ENCODE measurements at regions not wholly inside any gene's neighbourhood (a gene's known extent, or its start where the extent isn't known, plus 50 kb on each side); places are given as distances from the start of the nearest gene placed in this dataset.
"Not testable (repeated sequence)": the region's sequence is repeated elsewhere in the genome, so short reads cannot be mapped to it uniquely, and the experiment has no call there.

DNA sequence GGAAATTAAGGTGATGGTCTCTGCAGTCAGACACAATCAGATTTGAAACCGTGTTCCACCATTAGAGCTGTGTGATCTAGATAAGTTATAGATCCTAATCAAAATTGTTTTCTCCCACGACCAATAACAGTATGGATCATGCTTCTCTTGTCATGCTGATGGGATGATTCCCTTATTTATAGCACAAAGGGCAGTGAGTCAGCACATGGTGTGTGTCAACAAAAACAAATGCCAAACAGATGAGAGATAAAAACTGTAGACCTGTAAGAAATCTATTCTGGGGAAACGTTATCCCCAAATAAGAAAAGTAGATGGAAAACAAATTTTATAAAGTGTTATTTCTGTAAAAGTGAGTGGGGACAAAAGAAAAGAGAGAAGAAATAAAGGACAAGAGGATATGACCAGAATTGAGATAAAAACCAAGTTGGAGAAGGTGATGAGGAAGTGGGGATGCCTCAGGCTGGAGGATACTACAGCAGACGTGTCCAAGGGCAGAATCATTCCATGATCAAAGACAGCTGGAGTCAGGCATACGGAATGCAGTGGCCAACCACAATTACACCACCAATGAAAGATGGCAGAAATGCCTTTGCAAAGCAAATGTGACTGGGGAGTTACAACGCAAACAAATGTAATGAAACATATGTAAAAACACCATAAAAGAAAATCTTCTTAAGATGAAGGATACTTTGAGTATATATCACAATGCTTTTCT is 377.8 kb upstream of the PRKX start:
- DNase-seq (ENCODE audit: low spot score) = no peak

DNA sequence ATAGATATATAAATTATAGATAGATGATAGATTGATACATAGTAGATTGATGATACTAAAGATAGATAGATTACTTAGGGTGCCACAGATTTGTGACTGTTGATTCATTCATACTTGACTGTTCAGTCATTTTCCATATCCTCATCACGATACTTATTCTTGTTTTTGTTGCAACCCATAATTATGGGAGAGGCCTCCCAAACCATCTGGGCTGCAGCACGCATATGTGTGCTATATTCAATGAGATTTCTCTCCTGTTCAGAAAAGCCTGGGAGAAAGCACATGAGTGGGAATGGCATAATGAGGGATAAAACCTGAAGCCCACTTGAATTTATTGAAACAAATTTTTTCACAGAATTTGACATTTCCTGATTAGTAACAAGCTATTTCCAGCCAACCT is 346.4 kb upstream of the PRKX start:
- DNase-seq (ENCODE audit: low spot score) = no peak

DNA sequence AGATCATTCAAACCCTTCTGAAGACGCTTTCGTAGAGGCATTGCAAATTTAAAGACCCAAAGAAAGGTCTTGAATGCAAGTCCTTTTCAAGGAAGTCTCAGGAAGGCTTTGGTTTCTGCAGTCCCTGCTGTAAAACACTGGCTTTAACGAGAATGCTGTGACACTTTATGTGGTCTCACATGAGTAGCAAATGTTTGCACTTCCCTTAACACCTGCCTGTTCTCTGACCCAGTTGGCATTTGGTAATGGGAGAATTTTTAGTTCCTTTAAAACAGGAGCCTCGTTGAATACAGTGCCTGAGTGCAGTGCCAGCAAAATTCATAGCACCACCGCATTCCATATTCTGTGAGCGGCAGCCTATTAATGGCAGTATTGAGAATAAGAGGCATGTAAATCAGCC is 330.5 kb upstream of the PRKX start:
- DNase-seq (ENCODE audit: low spot score) = no peak

DNA sequence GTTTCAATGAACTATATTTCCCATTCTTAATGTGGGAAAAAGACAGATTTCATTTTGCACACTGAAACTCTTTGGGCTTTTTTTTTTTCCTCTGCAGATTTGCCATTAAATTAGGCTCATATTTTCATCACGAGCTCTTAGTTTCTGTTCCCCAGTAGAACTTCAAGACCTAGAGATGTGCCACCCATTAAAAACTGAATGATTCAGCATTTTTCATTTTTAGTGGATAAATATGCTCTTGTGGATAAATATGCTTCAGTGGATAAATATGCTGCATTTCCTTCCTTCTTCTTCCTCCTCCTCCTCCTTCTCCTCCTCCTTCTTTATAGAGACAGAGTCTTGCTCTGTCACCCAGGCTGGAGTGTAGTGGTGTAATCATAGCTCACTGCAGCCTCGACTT is 322.4 kb upstream of the PRKX start:
- no peak for DNase-seq (ENCODE audit: low spot score)

DNA sequence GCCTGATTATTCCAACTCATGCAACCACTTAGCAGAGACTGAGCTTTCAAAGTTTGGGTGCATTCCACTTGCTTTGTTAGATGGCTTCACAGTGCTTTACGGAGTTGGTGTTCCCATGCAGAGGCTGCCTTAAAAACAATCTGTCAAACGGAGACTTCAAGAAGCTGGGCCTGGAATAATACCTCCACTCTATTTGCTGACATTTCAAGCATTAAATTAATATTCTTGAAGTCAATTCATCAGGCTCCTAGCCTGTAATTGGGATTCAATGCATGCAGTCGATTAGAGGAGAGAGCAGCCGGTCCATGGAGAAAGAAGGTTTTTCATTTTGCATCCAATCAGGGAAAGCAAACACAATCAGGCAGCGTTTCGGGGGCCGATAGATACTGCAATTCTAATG is 314.7 kb upstream of the PRKX start:
- DNase-seq (ENCODE audit: low spot score) = no peak

DNA sequence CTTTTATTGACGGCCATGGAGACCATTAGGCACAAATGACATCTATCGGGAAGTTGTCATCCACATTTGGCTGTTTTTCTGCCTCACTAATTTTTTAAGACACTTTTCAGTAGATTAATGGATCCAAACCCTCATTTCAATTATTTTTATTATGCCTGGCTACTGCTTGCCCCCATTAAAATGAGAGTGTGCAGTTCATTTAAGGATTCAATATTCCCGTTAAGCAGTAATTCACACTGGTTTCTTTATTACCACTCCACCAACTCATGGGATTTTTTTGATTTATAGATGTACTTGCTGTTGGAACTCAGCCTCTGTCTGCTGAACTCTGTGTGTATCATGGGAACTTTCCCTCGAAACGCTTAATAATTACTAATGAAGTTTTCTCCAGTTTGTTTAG is 291.8 kb upstream of the PRKX start:
- no peak for DNase-seq (ENCODE audit: low spot score)

DNA sequence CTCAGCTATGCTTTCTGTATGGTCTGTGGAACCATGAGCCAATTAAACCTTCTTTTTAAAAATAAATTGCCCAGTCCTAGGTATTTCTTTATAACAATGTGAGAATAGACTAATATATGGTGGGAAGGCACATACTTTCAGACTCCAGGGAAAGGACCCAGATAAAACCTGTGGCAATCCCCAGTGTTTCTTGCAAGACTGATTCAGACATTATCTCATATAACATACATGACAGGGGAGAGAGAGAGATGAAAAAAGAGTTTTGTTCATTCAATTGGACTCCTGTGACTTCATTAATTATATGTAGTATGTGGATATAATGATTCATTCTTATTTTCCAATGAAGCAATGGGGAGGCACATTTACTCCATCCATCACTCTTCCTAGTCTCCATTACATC is 291.4 kb upstream of the PRKX start:
- no peak for DNase-seq (ENCODE audit: low spot score)

DNA sequence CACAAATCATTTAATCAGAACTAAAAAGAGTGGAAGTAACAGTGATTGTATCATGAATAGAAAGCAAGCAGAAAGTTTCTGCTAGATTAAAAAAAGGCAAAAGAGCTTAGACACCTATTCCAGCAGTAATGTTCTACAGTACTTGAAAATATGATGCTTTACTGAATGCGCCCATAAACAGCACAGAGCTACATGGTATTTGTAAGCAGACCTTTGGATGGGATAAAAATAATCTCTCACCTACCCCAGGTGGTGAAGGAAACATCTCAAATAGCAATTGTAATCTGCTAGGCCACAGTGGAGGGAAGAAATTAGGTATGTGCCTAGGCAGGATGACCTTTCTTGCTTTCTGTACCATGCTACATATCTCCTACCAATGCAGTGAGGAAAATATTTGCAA is 280.9 kb upstream of the PRKX start:
- DNase-seq (ENCODE audit: low spot score) = no peak

DNA sequence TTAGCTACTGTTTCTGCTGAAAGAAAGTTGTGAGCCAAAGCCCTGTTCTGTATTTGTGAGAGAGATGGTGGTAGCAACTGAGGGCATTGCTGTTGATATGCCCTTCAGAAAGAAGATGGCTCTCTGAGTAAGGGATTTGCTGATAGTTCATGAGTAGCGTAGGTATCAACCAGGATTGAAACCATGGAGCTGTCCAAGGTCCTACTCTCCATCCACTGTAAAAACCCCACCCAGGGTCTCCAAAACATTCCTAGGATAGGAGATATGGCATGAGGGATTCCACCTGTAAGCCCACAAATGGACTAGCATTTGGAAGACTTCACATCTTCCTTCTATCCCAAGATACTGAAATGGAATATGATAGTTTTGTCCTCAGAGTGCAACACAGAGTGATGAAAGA is 277.1 kb upstream of the PRKX start:
- no peak for DNase-seq (ENCODE audit: low spot score)

DNA sequence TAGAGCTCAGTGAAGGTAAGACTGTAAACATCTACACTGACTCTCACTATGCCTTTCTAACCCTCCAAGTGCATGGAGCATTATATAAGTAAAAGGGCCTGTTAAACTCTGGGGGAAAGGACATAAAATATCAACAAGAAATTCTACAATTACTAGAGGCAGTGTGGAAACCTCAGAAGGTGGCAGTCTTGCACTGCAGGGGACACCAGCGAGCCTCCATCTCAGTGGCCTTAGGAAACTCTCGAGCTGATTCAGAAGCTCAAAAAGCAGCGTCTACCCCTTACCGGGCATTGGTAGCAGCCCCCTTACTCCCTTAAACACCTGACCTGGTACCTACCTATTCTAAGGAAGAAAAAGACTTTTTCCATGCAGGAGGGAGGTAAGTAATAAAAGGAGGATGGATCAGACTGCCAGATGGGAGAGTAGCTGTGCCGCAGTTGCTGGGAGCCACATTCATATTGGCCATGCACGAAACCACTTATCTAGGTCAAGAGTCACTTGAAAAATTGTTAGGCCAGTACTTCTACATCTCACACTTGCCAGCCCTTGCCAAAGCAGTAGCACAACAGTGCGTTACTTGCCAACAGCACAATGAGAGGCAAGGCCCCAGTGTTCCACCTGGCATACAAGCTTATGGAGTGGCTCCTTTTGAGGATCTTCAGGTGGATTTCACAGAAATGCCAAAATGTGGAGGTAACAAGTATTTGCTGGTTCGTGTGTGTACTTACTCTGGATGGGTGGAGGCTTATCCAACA is 258.8 kb upstream of the PRKX start:
- not testable (repeated sequence) for DNase-seq (ENCODE audit: low spot score)

DNA sequence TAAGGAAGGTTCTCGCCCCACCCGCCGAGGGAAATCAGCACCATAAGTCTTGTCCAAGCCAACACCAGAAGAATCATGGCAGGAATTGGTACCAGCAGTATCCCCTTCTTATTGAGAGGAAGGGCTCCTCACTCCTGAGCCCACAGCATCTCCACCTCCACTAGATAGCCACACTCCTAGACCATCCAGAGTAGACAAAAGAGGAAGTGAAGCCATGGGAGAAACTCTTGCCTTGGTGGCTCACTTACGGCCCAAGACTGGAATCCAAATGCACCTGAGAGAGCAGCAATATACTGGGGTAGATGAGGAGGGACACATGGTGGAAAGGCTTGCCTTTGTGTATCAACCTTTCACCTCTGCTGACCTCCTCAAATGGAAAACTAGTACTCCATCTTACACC is 255.3 kb upstream of the PRKX start:
- no peak for DNase-seq (ENCODE audit: low spot score)

DNA sequence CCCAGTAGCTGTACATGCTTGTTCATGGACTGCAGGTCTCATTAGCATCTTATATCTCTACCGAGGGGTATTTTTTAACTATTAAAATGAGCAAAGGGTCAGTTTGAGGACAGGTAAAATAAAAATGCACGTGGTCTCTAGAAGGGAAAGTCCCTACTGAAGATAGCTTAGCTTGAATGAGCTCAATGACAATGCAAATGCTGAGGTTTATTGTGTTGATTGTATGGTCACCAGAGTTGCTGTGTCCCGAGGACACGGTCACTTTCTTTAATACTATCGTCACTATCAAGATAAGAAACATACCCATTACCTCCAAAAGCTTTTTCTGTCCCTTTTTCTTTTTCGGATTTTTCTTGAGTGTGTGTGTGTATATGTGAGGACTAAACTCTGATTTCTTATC is 250.5 kb upstream of the PRKX start:
- no peak for DNase-seq (ENCODE audit: low spot score)

DNA sequence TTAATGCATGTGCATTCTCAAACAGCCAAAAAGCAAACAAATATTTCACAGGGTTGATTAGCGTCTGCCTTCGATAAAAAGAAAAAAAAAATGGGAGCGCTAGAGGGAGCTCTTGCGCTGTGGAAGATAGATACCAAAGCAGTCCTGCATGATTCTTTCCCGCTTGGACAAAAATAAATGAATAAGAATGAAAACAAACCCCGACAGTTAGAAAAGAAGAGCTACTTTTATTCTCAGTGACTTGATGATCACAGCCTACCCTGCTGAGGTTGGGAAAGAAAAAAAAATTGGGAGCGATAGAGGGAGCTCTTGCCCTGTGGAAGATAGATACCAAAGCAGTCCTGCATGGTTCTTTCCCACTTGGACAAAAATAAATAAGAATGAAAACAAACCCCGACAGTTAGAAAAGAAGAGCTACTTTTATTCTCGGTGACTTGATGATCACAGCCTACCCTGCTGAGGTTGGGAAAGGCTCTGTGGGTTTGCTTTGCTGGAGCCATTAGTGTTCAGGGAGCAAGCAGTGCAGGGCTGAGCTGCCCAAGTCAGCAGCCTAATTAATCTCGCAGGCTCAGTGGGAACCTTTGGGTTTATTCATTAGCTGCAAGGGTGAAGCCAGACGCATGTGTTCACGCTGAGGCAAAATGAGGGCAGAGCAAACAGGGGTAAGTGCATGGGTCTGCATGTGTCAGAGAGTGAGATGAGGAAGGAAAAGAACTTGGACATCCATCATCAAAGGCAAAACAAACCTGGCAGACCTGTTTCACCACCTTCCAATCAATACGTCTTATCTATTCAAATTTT is 249.3 kb upstream of the PRKX start:
- DNase-seq (ENCODE audit: low spot score) = no peak

DNA sequence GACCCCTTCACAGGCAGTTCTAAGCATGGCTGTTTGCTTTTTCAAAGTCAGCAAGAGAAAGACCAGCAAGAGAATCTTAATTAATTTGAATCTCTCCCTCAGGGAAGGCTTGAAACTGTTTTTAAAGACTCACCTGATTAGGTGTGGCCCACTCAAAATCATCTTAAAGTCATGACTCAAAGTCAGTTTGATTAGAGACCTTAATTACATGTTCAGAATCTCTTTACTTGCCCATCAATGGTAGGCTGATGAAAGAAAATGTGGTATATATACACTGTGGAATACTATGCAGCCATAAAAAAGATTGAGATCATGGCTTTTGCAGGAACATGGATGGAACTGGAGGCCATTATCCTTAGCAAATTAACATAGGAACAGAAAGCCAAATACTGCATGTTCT is 247.5 kb upstream of the PRKX start:
- no peak for DNase-seq (ENCODE audit: low spot score)

DNA sequence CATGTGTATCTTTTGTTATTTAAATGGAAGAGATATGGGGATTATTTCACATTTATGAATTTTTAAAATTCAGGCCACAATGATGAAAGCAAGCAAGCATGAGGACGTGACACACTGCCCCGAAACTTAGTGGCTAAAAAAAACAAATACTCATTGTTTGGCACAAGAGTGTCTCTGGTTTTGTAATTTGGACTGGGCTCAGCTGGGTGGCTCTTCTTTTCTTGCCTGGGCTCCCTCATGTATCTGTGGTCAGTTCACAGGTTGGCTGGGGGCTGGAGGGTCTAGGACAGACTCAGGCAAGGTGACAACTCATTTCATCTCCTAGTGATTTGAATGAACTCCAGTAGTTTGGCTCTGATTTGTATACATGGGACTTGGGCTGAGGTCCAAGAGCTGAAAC is 238.4 kb upstream of the PRKX start:
- DNase-seq (ENCODE audit: low spot score) = no peak

DNA sequence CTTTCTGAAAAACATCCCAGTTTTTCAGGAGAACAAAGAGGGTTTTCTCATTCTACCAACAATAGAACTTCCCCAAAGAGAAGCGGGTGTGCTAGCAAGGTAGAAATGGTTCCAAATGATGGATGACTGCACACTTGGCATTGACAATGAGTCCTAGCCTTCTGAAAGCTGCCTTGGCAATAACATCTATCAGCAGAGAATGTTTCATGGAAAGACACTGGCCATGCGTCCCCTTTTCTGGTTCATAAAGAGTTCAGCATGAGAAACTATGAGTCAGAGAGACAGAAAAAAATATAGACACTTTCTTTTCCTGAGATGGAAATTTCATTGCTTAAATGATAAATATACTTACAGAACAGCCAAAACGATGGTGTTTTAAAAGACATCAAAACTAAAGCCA is 236.9 kb upstream of the PRKX start:
- no peak for DNase-seq (ENCODE audit: low spot score)

DNA sequence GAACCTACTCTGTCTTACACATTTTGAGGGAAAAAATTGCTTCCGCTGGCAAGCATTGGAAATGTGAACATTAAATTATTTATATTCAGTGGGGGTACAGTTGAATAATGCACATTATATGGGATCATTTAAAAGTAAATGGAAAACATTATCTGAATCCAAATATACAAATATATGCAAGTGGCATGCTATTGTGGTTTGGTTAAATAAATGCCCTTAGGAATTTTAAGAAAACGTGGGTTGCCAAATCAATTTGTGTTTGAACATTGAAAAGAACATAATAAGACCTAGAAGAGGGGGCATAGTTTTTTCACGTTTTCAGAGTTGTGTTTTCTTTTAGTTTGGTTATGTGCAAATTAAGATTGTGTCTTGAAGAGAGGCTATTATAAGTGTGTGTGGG is 230.5 kb upstream of the PRKX start:
- no peak for DNase-seq (ENCODE audit: low spot score)

DNA sequence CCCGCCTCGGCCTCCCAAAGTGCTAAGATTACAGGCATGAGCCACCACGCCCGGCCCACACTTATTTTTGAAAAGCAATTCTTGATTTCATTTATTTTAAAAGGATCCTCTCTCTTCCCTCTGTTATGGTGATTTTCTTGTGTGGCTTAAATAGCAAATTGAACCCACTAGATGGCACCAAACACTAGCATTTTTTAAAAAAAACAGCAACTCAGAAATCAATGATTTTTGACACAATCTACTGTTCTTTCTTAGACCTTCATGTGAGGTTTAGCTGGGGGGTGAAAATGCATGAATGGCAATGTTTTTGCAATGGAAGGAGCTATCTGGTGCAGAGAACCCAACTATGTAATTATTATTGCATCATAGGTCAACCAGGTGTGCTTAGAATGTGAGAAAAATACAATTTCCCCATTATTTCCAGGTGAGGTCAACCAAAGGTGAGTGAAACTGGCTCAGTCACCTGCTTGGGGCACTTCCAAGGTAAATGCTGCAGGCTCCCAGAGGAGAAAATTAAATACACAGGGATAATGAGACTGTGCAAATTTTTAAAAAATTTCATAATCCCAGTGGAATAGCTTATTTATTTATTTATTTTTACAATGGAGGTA is 226.7 kb upstream of the PRKX start:
- no peak for DNase-seq (ENCODE audit: low spot score)

DNA sequence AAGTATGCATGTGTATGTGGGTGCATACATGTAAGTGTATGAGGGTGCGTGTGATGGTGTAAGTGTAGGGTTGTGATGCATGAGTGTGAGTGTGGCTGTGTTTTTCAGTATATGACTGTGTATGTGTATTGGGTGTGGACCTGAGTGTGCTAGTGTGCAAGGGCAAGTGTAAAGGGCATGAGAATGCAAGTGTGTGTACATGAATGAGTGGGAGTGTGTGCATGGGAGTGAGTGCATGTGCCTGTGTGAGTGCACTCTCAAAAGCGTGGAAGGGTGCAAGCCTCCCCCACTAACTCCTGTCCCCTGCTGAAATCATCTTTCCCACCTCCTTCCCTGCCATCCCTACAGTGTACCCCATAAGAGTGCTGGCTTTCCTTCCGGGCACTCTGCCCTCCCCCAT is 225.1 kb upstream of the PRKX start:
- DNase-seq (ENCODE audit: low spot score) = no peak

DNA sequence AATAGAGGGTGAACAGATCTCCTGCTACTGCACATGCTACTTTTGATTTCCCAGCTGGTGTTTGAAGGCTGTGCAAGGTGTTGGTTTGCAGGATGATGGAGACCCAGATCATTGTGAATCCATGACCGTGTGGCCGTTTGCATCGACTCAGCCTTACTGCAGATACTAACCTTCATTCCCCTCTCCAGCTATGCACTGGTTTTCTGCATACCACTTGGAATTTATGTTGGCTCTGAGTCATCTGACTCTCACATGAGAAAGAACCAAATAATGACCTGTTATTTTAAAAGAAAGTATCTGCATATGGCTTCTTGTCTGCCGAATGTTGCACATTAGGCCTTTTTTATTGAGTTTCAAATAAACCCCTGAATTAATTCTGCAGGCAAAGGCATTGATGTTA is 221.7 kb upstream of the PRKX start:
- DNase-seq (ENCODE audit: low spot score) = not testable (repeated sequence)

DNA sequence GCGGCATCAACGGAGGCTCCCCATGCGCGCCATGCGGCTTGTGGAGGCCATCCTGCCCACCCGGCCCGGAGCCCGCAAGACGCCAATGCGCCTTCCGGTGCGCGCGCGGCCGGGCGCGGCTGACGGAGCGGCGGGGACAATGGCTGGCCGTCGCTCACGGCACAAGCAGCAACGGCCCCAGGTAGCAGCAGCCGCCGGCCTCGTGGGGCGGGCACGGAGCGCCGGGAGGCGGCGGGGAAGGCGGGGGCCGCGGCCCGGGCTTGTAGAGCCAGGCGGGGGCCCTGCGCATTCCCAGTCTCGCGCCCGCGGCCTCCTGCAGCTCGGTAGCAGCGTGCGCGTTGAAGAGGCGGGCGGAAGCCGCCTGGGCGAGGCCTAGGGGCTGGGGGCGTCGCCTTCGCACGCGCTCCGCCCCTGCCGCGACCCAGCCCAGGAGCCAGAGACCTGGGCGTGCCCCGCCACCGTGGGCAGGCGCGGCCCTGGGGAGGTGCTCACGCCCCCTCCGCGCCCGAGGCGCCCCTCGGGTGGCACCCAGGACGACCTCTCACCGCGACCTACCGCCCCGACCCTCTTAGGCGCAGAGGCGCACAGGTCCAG is 207.1 kb upstream of the PRKX start:
- not testable (repeated sequence) for DNase-seq (ENCODE audit: low spot score)
